ENCODE measurements at regions not wholly inside any gene's neighbourhood (a gene's known extent, or its start where the extent isn't known, plus 50 kb on each side); places are given as distances from the start of the nearest gene placed in this dataset.
"Not testable (repeated sequence)": the region's sequence is repeated elsewhere in the genome, so short reads cannot be mapped to it uniquely, and the experiment has no call there.

- no peak for TF ChIP-seq CTCF (IDR thresholded peaks at IDR 0.05)
- no peaks in the 10 kb centered on the region for H3K27me3 Mint-ChIP-seq (ENCODE audit: unreplicated experiment)
- peaks cover 19% of the 10 kb centered on the region for H3K9me3 Mint-ChIP-seq (ENCODE audit: unreplicated experiment)
- H3K36me3 Mint-ChIP-seq (ENCODE audit: unreplicated experiment), result no peaks in the 10 kb centered on the region
- DNase-seq (ENCODE audit: extremely low spot score, unreplicated experiment), result no peak
- no peak overlapping the region for H3K4me3 Mint-ChIP-seq (ENCODE audit: unreplicated experiment)
- no peak overlapping the region for H3K27ac Mint-ChIP-seq (ENCODE audit: unreplicated experiment)
- H3K4me1 Mint-ChIP-seq (ENCODE audit: unreplicated experiment), result no peaks in the 10 kb centered on the region
Measured at GRCh38 chr6:170056278-170056711, 234.6 kb downstream of the DLL1 start.

- H3K27ac Mint-ChIP-seq (ENCODE audit: unreplicated experiment); H3K4me1 Mint-ChIP-seq (ENCODE audit: unreplicated experiment); DNase-seq (ENCODE audit: extremely low spot score, unreplicated experiment); H3K36me3 Mint-ChIP-seq (ENCODE audit: unreplicated experiment); H3K4me3 Mint-ChIP-seq (ENCODE audit: unreplicated experiment); H3K27me3 Mint-ChIP-seq (ENCODE audit: unreplicated experiment): not testable (repeated sequence)
- H3K9me3 Mint-ChIP-seq (ENCODE audit: unreplicated experiment), result peaks cover 19% of the 10 kb centered on the region
Measured at GRCh38 chr6:170055797-170056196, 235.1 kb downstream of the DLL1 start.

- peak; percentile 76 for DNase-seq (ENCODE audit: extremely low spot score, unreplicated experiment)
- no peak overlapping the region for H3K4me3 Mint-ChIP-seq (ENCODE audit: unreplicated experiment)
- no peak for TF ChIP-seq CTCF (IDR thresholded peaks at IDR 0.05)
Measured at GRCh38 chr6:170053966-170054661, 236.8 kb downstream of the DLL1 start.

GRCh38 chr6:170052991-170053821 is 237.7 kb downstream of the DLL1 start:
- Mint-ChIP-seq H3K27ac (ENCODE audit: unreplicated experiment) (no peak overlapping the region), H3K4me3 (ENCODE audit: unreplicated experiment) (no peak overlapping the region), H3K27me3 (ENCODE audit: unreplicated experiment) (no peaks in the 10 kb centered on the region), H3K36me3 (ENCODE audit: unreplicated experiment) (no peaks in the 10 kb centered on the region), H3K9me3 (ENCODE audit: unreplicated experiment) (peaks cover 14% of the 10 kb centered on the region), H3K4me1 (ENCODE audit: unreplicated experiment) (no peaks in the 10 kb centered on the region)
- no peak for TF ChIP-seq CTCF (IDR thresholded peaks at IDR 0.05)
- peak; percentile 83 for DNase-seq (ENCODE audit: extremely low spot score, unreplicated experiment)

More at GRCh38 chr6:170053966-170054661, 236.8 kb downstream of the DLL1 start:
- Mint-ChIP-seq H3K27me3 (ENCODE audit: unreplicated experiment) (no peaks in the 10 kb centered on the region), H3K27ac (ENCODE audit: unreplicated experiment) (no peak overlapping the region), H3K36me3 (ENCODE audit: unreplicated experiment) (no peaks in the 10 kb centered on the region), H3K4me1 (ENCODE audit: unreplicated experiment) (no peaks in the 10 kb centered on the region), H3K9me3 (ENCODE audit: unreplicated experiment) (peaks cover 14% of the 10 kb centered on the region)

GRCh38 chr6:170051229-170052172 is 239.4 kb downstream of the DLL1 start:
- DNase-seq (ENCODE audit: extremely low spot score, unreplicated experiment), result peak; percentile 82
- Mint-ChIP-seq H3K9me3 (ENCODE audit: unreplicated experiment) (peaks cover 21% of the 10 kb centered on the region), H3K27me3 (ENCODE audit: unreplicated experiment) (no peaks in the 10 kb centered on the region), H3K27ac (ENCODE audit: unreplicated experiment) (no peak overlapping the region), H3K36me3 (ENCODE audit: unreplicated experiment) (no peaks in the 10 kb centered on the region), H3K4me1 (ENCODE audit: unreplicated experiment) (no peaks in the 10 kb centered on the region), H3K4me3 (ENCODE audit: unreplicated experiment) (no peak overlapping the region)
- TF ChIP-seq CTCF (IDR thresholded peaks at IDR 0.05), result no peak

Data from osteocyte (in vitro differentiated cells).